CD8-positive, alpha-beta memory T cell (primary cell): ENCODE measurements at regions not wholly inside any gene's neighbourhood (a gene's known extent, or its start where the extent isn't known, plus 50 kb on each side); places are given as distances from the start of the nearest gene placed in this dataset.
"Not testable (repeated sequence)": the region's sequence is repeated elsewhere in the genome, so short reads cannot be mapped to it uniquely, and the experiment has no call there.

Experiments
- CTCF ChIA-PET: fragments of 350-600 bp; sonication (Branson Sonifier 250); formaldehyde crosslinking; loops from one replicate; lab custom pipeline; 2021; ENCODE audit warnings: antibody characterized with exemption; lab: Charles Lee
- POLR2A ChIA-PET: fragments of 350-600 bp; sonication (Branson Sonifier 250); formaldehyde crosslinking; loops from one replicate; lab custom pipeline; 2021; ENCODE audit warnings: antibody characterized with exemption; lab: Charles Lee
- DNase-seq, 5 donors: peaks; one replicate each; pipeline versions ENCODE4 v3.0.0 to v3.0.0-alpha.2; 2020 to 2022; ENCODE audit warnings: mixed read lengths in 1 of 5
- H3K27ac ChIP-seq: one replicate; pipeline ENCODE4 v1.7.0; 2013; ENCODE audit warnings: low read depth, mild to moderate bottlenecking, low read length, moderate library complexity
- H3K27me3 ChIP-seq: 2 replicates; pipeline ENCODE4 v1.7.0; 2013; ENCODE audit warnings: low read length, mild to moderate bottlenecking; ENCODE audit not compliant: insufficient read depth, poor library complexity, severe bottlenecking
- H3K36me3 ChIP-seq: 2 replicates; pipeline ENCODE4 v1.7.0; 2013; ENCODE audit warnings: mild to moderate bottlenecking, low read length, moderate library complexity; ENCODE audit not compliant: insufficient read depth
- H3K4me1 ChIP-seq: 2 replicates; pipeline ENCODE4 v1.7.0; 2013; ENCODE audit warnings: mild to moderate bottlenecking, low read length, moderate library complexity; ENCODE audit not compliant: insufficient read depth
- H3K4me3 ChIP-seq: 2 replicates; pipeline ENCODE4 v1.7.0; 2013; ENCODE audit warnings: mild to moderate bottlenecking, low read length
- H3K9me3 ChIP-seq: 2 replicates; pipeline ENCODE4 v1.7.0; 2013; ENCODE audit warnings: mild to moderate bottlenecking, low read length
- H3K27ac Mint-ChIP-seq, 8 donors: one replicate each; pipeline ENCODE4 v1.8.0; 2020 to 2021; ENCODE audit warnings: mixed read lengths in 8 of 8, mild to moderate bottlenecking in 6 of 8, inconsistent platforms in 3 of 8, moderate library complexity in 3 of 8
- H3K27me3 Mint-ChIP-seq, 2 donors: one replicate each; pipeline ENCODE4 v1.8.0; 2020 to 2021; ENCODE audit warnings: mixed read lengths in 2 of 2, mild to moderate bottlenecking in 1 of 2, moderate library complexity in 1 of 2
- H3K36me3 Mint-ChIP-seq, 3 donors: one replicate each; pipeline ENCODE4 v1.8.0; 2020 to 2021; ENCODE audit warnings: mixed read lengths in 3 of 3, inconsistent platforms in 1 of 3, mild to moderate bottlenecking in 1 of 3
- H3K4me1 Mint-ChIP-seq, 3 donors: one replicate each; pipeline ENCODE4 v1.8.0; 2020 to 2021; ENCODE audit warnings: mixed read lengths in 3 of 3, inconsistent platforms in 1 of 3, mild to moderate bottlenecking in 1 of 3
- H3K4me3 Mint-ChIP-seq, 7 donors: one replicate each; pipeline ENCODE4 v1.8.0; 2020 to 2021; ENCODE audit warnings: mixed read lengths in 7 of 7, mild to moderate bottlenecking in 6 of 7, moderate library complexity in 4 of 7, inconsistent platforms in 2 of 7
- H3K9me3 Mint-ChIP-seq, 5 donors: one replicate each; pipeline ENCODE4 v1.8.0; 2020 to 2022; ENCODE audit warnings: mixed read lengths in 5 of 5, mild to moderate bottlenecking in 3 of 5, moderate library complexity in 2 of 5, inconsistent platforms in 1 of 5

- H3K36me3 Mint-ChIP-seq, result no peaks in the 10 kb centered on the region
- CTCF ChIA-PET, result interaction anchor here (1.6 to 2.6 kb wide), 2 partner anchors 310 to 442 kb away, joined by 8 to 11 read pairs; partner anchors contain the start of gene CCDC175
- Histone ChIP-seq H3K27ac (no peak overlapping the region), H3K36me3 (no peaks in the 10 kb centered on the region), H3K4me3 (no peak overlapping the region), H3K9me3 (no peaks in the 10 kb centered on the region), H3K4me1 (no peaks in the 10 kb centered on the region), H3K27me3 (no peaks in the 10 kb centered on the region)
- no peak for DNase-seq
- no peak overlapping the region for H3K4me3 Mint-ChIP-seq
- no peak overlapping the region for H3K27ac Mint-ChIP-seq
- H3K4me1 Mint-ChIP-seq, result no peaks in the 10 kb centered on the region
- POLR2A ChIA-PET, result no interaction called here
- no peaks in the 10 kb centered on the region for H3K9me3 Mint-ChIP-seq
- H3K27me3 Mint-ChIP-seq, result peaks cover 2 to 26% of the 10 kb centered on the region in 2 donors
Observed at GRCh38 chr14:59134307-59134706, 54.2 kb upstream of the DAAM1 start.

DNA sequence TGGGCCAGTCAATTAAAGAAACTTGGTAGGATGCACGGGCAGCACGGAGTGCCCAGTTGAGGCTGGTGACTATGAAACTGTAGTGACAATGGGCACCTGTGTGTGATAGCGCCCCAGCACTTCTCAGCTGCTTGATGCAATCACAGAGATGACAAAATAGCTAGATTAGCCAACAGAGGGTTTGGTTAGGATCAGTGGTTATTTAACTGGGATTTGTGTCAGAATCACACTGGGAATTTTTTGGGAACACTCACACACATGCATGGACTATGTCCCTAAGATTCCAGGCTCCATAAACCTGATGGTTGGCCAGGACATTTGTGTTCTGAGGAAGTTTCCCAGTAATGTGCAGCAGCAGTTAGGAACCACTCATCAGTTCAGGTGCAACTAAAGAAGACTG, 51.2 kb upstream of the DAAM1 start:
- POLR2A ChIA-PET, result interaction anchor here (0.7 kb wide), 1 partner anchor 674 kb away, joined by 5 read pairs; no protein-coding TSS in a partner anchor
- Mint-ChIP-seq H3K4me3 (no peak overlapping the region), H3K27ac (no peak overlapping the region), H3K36me3 (no peaks in the 10 kb centered on the region), H3K9me3 (no peaks in the 10 kb centered on the region), H3K4me1 (no peaks in the 10 kb centered on the region), H3K27me3 (peaks cover 4 to 12% of the 10 kb centered on the region in 2 donors)
- Histone ChIP-seq H3K4me3 (no peak overlapping the region), H3K27ac (no peak overlapping the region), H3K36me3 (no peaks in the 10 kb centered on the region), H3K27me3 (no peaks in the 10 kb centered on the region), H3K9me3 (no peaks in the 10 kb centered on the region), H3K4me1 (no peaks in the 10 kb centered on the region)
- CTCF ChIA-PET, result no interaction called here
- DNase-seq, result no peak

DNA sequence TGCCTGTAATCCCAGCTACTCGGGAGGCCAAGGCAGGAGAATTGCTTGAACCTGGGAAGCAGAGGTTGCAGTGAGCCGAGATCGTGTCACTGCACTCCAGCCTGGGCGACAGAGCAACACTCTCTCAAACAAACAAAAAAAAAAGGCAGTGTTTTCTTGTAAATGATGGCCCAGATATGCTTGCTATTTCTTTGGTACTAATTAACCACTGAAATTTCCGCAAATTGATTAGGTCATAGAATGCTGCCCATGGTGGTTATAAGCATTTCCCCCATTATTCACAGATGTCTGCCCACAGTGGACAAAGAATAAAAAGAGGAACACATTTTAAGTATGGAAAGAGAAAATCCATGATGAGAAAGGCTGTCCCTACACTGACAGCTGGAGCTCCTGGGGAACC, 49.9 kb upstream of the DAAM1 start:
- H3K36me3 Mint-ChIP-seq, H3K9me3 Mint-ChIP-seq, H3K27me3 ChIP-seq, H3K27ac Mint-ChIP-seq, CTCF ChIA-PET, H3K9me3 ChIP-seq, H3K27ac ChIP-seq, H3K4me1 ChIP-seq, H3K36me3 ChIP-seq, H3K4me1 Mint-ChIP-seq, DNase-seq, H3K4me3 ChIP-seq, H3K4me3 Mint-ChIP-seq: not testable (repeated sequence)
- peaks cover 4 to 11% of the 10 kb centered on the region in 2 donors for H3K27me3 Mint-ChIP-seq
- POLR2A ChIA-PET, result interaction anchor here (0.5 kb wide), 1 partner anchor 28 kb away, joined by 3 read pairs; no protein-coding TSS in a partner anchor
